Heart left ventricle (tissue), 13 donors: ENCODE measurements at regions not wholly inside any gene's neighbourhood (a gene's known extent, or its start where the extent isn't known, plus 50 kb on each side); places are given as distances from the start of the nearest gene placed in this dataset.

ENCODE experiments used
- POLR2A ChIP-seq, 2 donors: fragments of 450-650 bp; IDR thresholded peaks; one replicate each; pipeline ENCODE4 v1.6.1; 2017; ENCODE audit warnings: antibody characterized with exemption in 2 of 2, mild to moderate bottlenecking in 2 of 2, moderate library complexity in 2 of 2
- TF ChIP-seq, protein P1 (sequence below), 12 donors: fragments of 200-600 bp; sonication (generic) in 4 of 12; IDR thresholded peaks; one replicate each; pipeline versions ENCODE4 v1.5.0 to v1.8.0; 2018 to 2022; ENCODE audit warnings: antibody characterized with exemption in 12 of 12, mild to moderate bottlenecking in 5 of 12
- donor health status: ischemic (EF 13 %, LVEDD 7.1; RV severe dilation, severe dysfunction).
- donor health status: DM: no; HTN: yes; CAD: no.
- donor health status: DM: no; HTN: no; CAD: no.
- donor health status: ischemic (EF 25% LVEDD 6.9; RV normal size, moderate dysfunction).
- donor health status: ischemic (EF 25% LVEDD 5.7; RV mildly dilated, moderate dysfunction).
- donor health status: ischemic (EF 35%, LVEDD 5.7; RV mildly dilated, moderate dysfunction).
- donor health status: nonischemic (EF 11% LVEDD 7.7; RV severe dilation, severe dysfunction).
- donor health status: DM: yes; HTN: yes; CAD: no.
- donor health status: PGD.
- donor health status: ischemic (EF 29% LVEDD 5.4; RV normal size, mild dysfunction).
- donor health status: nonischemic (EF 23%, LVEDD 6.1; RV moderate dilation, normal function).

DNA sequence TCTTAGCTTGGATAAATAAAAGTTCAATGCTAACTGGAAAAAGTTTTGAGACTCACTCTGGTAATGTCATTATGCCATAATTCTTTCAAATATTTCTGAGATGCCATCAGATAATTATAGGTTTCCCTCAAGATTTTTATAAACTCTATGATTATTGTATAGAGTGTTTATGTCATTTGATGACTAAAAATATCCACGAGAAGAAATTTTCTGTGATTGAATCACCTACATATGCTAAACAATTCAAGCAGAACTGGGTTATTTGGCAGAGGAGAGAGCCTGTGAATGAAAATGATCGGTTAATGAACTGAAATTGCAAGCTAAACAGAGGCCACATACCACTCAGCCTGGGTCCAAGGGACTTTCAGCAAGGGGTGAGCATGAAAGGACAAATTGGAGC, 92.6 kb upstream of the TSC22D1 start:
- TF ChIP-seq, protein P1, sequence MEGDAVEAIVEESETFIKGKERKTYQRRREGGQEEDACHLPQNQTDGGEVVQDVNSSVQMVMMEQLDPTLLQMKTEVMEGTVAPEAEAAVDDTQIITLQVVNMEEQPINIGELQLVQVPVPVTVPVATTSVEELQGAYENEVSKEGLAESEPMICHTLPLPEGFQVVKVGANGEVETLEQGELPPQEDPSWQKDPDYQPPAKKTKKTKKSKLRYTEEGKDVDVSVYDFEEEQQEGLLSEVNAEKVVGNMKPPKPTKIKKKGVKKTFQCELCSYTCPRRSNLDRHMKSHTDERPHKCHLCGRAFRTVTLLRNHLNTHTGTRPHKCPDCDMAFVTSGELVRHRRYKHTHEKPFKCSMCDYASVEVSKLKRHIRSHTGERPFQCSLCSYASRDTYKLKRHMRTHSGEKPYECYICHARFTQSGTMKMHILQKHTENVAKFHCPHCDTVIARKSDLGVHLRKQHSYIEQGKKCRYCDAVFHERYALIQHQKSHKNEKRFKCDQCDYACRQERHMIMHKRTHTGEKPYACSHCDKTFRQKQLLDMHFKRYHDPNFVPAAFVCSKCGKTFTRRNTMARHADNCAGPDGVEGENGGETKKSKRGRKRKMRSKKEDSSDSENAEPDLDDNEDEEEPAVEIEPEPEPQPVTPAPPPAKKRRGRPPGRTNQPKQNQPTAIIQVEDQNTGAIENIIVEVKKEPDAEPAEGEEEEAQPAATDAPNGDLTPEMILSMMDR (IDR thresholded peaks at IDR 0.05), result no peak
- TF ChIP-seq POLR2A (IDR thresholded peaks at IDR 0.05), result no peak
